Neural progenitor cell (in vitro differentiated cells): ENCODE measurements at regions not wholly inside any gene's neighbourhood (a gene's known extent, or its start where the extent isn't known, plus 50 kb on each side); places are given as distances from the start of the nearest gene placed in this dataset.

ENCODE experiments used
- DNase-seq: peaks from one replicate; pipeline ENCODE4 v3.0.0-alpha.2; 2016; ENCODE audit warnings: low spot score
- H2AFZ ChIP-seq: fragments of 200-600 bp; sonication (generic); replicated peaks from 2 replicates; pipeline ENCODE4 v1.6.1; 2016; ENCODE audit warnings: antibody characterized with exemption
- H3F3A ChIP-seq: fragments of 200-600 bp; sonication (generic); 2 replicates; pipeline ENCODE4 v1.6.1; 2016; ENCODE audit warnings: antibody characterized with exemption, low read depth
- H3K27ac ChIP-seq: fragments of 200-600 bp; sonication (generic); 2 replicates; pipeline ENCODE4 v1.5.1; 2016; ENCODE audit warnings: mild to moderate bottlenecking
- H3K27me3 ChIP-seq: fragments of 200-600 bp; sonication (generic); 2 replicates; pipeline ENCODE4 v1.6.1; 2016; ENCODE audit warnings: mild to moderate bottlenecking, moderate library complexity
- H3K36me3 ChIP-seq: fragments of 200-600 bp; sonication (generic); 2 replicates; pipeline ENCODE4 v1.5.1; 2016
- H3K4me1 ChIP-seq: fragments of 200-600 bp; sonication (generic); 2 replicates; pipeline ENCODE4 v1.6.1; 2016; ENCODE audit warnings: mixed run types
- H3K4me2 ChIP-seq: fragments of 200-600 bp; sonication (generic); 2 replicates; pipeline ENCODE4 v1.6.1; 2016
- H3K4me3 ChIP-seq: fragments of 200-600 bp; sonication (generic); 2 replicates; pipeline ENCODE4 v1.5.1; 2016
- H3K79me2 ChIP-seq: fragments of 200-600 bp; sonication (generic); 2 replicates; pipeline ENCODE4 v1.6.1; 2016; ENCODE audit warnings: low read depth
- H3K9ac ChIP-seq: fragments of 200-600 bp; sonication (generic); 2 replicates; pipeline ENCODE4 v1.6.1; 2016
- H3K9me3 ChIP-seq: fragments of 200-600 bp; sonication (generic); 2 replicates; pipeline ENCODE4 v1.5.1; 2016; ENCODE audit warnings: low read depth
- H4K20me1 ChIP-seq: fragments of 200-600 bp; sonication (generic); 2 replicates; pipeline ENCODE4 v1.6.1; 2016; ENCODE audit warnings: low read depth
- H3K27ac Mint-ChIP-seq: 3 replicates; pipeline ENCODE4 v1.8.0; 2021; ENCODE audit warnings: mixed read lengths
- H3K27me3 Mint-ChIP-seq: 2 replicates; pipeline ENCODE4 v1.8.0; 2022; ENCODE audit warnings: low read depth, mild to moderate bottlenecking, inconsistent platforms, moderate library complexity, mixed read lengths; ENCODE audit not compliant: insufficient read depth
- H3K36me3 Mint-ChIP-seq: 3 replicates; pipeline ENCODE4 v1.8.0; 2021; ENCODE audit warnings: mixed read lengths
- H3K4me1 Mint-ChIP-seq: 3 replicates; pipeline ENCODE4 v1.8.0; 2021; ENCODE audit warnings: mixed read lengths
- H3K4me3 Mint-ChIP-seq: 3 replicates; pipeline ENCODE4 v1.8.0; 2021; ENCODE audit warnings: mild to moderate bottlenecking, moderate library complexity, mixed read lengths
- H3K9me3 Mint-ChIP-seq: 3 replicates; pipeline ENCODE4 v1.8.0; 2020; ENCODE audit warnings: mixed read lengths
- CTCF ChIP-seq: fragments of 200-600 bp; sonication (generic); IDR thresholded peaks from 2 replicates; pipeline ENCODE4 v1.5.1; 2017; ENCODE audit warnings: antibody characterized with exemption, mild to moderate bottlenecking
- EZH2 ChIP-seq: fragments of 200-600 bp; sonication (generic); IDR thresholded peaks from 2 replicates; pipeline ENCODE4 v1.6.1; 2017; ENCODE audit warnings: antibody characterized with exemption, mild to moderate bottlenecking, moderate library complexity
- EZH2phosphoT487 ChIP-seq: fragments of 200-600 bp; sonication (generic); IDR thresholded peaks from 2 replicates; pipeline ENCODE4 v1.6.1; 2017; ENCODE audit warnings: antibody characterized with exemption

GRCh38 chr18:63042351-63042750, 277.2 kb downstream of the BCL2 start:
- Histone ChIP-seq H3K4me2 (no peak overlapping the region), H3K27ac (no peak overlapping the region), H3K27me3 (no peaks in the 10 kb centered on the region), H3K36me3 (no peaks in the 10 kb centered on the region), H4K20me1 (no peaks in the 10 kb centered on the region), H3F3A (no peaks in the 10 kb centered on the region), H3K4me3 (no peak overlapping the region), H3K9ac (no peak overlapping the region), H3K79me2 (no peaks in the 10 kb centered on the region), H2AFZ (no peak overlapping the region), H3K4me1 (no peaks in the 10 kb centered on the region), H3K9me3 (no peaks in the 10 kb centered on the region)
- H3K27me3 Mint-ChIP-seq = peaks cover 7% of the 10 kb centered on the region
- H3K36me3 Mint-ChIP-seq = no peaks in the 10 kb centered on the region
- peaks cover 3% of the 10 kb centered on the region for H3K4me1 Mint-ChIP-seq
- no peaks in the 10 kb centered on the region for H3K9me3 Mint-ChIP-seq
- no peak for DNase-seq
- H3K27ac Mint-ChIP-seq = no peak overlapping the region
- no peak overlapping the region for H3K4me3 Mint-ChIP-seq
- TF ChIP-seq EZH2phosphoT487 (no peak), EZH2 (no peak), CTCF (no peak)

GRCh38 chr18:63040788-63041410, 278.7 kb downstream of the BCL2 start:
- Histone ChIP-seq H3K4me2 (no peak overlapping the region), H3K9me3 (no peaks in the 10 kb centered on the region), H3K27me3 (no peaks in the 10 kb centered on the region), H3K4me1 (no peaks in the 10 kb centered on the region), H2AFZ (no peak overlapping the region), H3K79me2 (no peaks in the 10 kb centered on the region), H3K27ac (no peak overlapping the region), H3K9ac (no peak overlapping the region), H3K36me3 (no peaks in the 10 kb centered on the region), H3F3A (no peaks in the 10 kb centered on the region), H4K20me1 (no peaks in the 10 kb centered on the region), H3K4me3 (no peak overlapping the region)
- no peak for DNase-seq
- TF ChIP-seq EZH2phosphoT487 (no peak), CTCF (no peak), EZH2 (no peak)
- H3K36me3 Mint-ChIP-seq = no peaks in the 10 kb centered on the region
- peaks cover 7% of the 10 kb centered on the region for H3K27me3 Mint-ChIP-seq
- no peaks in the 10 kb centered on the region for H3K9me3 Mint-ChIP-seq
- H3K27ac Mint-ChIP-seq = no peak overlapping the region
- H3K4me3 Mint-ChIP-seq = no peak overlapping the region
- peaks cover 6% of the 10 kb centered on the region for H3K4me1 Mint-ChIP-seq

GRCh38 chr18:63037491-63037890, 282.1 kb downstream of the BCL2 start:
- DNase-seq = no peak
- no peaks in the 10 kb centered on the region for H3K36me3 Mint-ChIP-seq
- Histone ChIP-seq H2AFZ (no peak overlapping the region), H3K79me2 (no peaks in the 10 kb centered on the region), H3F3A (no peaks in the 10 kb centered on the region), H3K9me3 (no peaks in the 10 kb centered on the region), H3K36me3 (no peaks in the 10 kb centered on the region), H3K4me2 (no peak overlapping the region), H3K4me1 (no peaks in the 10 kb centered on the region), H3K27me3 (no peaks in the 10 kb centered on the region), H3K9ac (no peak overlapping the region), H3K4me3 (no peak overlapping the region), H4K20me1 (no peaks in the 10 kb centered on the region), H3K27ac (no peak overlapping the region)
- no peak overlapping the region for H3K27ac Mint-ChIP-seq
- H3K9me3 Mint-ChIP-seq = no peaks in the 10 kb centered on the region
- TF ChIP-seq EZH2phosphoT487 (no peak), EZH2 (no peak), CTCF (no peak)
- no peak overlapping the region for H3K4me3 Mint-ChIP-seq
- H3K27me3 Mint-ChIP-seq = peaks cover 10% of the 10 kb centered on the region
- peaks cover 6% of the 10 kb centered on the region for H3K4me1 Mint-ChIP-seq
